H1 (cell line): ENCODE measurements at regions not wholly inside any gene's neighbourhood (a gene's known extent, or its start where the extent isn't known, plus 50 kb on each side); places are given as distances from the start of the nearest gene placed in this dataset.

Source experiments
- CTCF ChIA-PET: fragments of 300-600 bp; sonication (Branson Sonifier 250); formaldehyde crosslinking; loops from one replicate; lab custom pipeline; 2021; ENCODE audit not compliant: partially characterized antibody; lab: Charles Lee
- POLR2A ChIA-PET: fragments of 300-600 bp; sonication (Branson Sonifier 250); formaldehyde crosslinking; loops from one replicate; lab custom pipeline; 2021; ENCODE audit warnings: inconsistent platforms; ENCODE audit not compliant: partially characterized antibody; lab: Charles Lee
- DNase-seq, 2 experiments: peaks; one replicate each; pipeline versions ENCODE4 v3.0.0 to v3.0.0-alpha.2; 2010 to 2022; ENCODE audit warnings: low spot score in 2 of 2, low read depth in 1 of 2, mixed read lengths in 1 of 2
- FAIRE-seq: peaks from 2 replicates; lab custom pipeline; 2011; peaks lifted over from hg19 to GRCh38; lab: Jason Lieb, UNC
- H2AFZ ChIP-seq: 2 replicates; pipeline ENCODE4 v1.8.1; 2012; ENCODE audit warnings: low read length, inconsistent platforms
- H2AK5ac ChIP-seq: 2 replicates; pipeline ENCODE4 v1.6.1; 2013; ENCODE audit warnings: low read depth, low read length
- H2BK120ac ChIP-seq: replicated peaks from 2 replicates; pipeline ENCODE3; 2013; ENCODE audit warnings: low read depth, low read length, inconsistent platforms
- H2BK12ac ChIP-seq: 2 replicates; pipeline ENCODE4 v1.6.1; 2013; ENCODE audit warnings: low read depth, low read length
- H2BK15ac ChIP-seq: 2 replicates; pipeline ENCODE4 v1.6.1; 2013; ENCODE audit warnings: low read length
- H2BK20ac ChIP-seq: 2 replicates; pipeline ENCODE4 v1.6.1; 2013; ENCODE audit warnings: low read length
- H2BK5ac ChIP-seq: 2 replicates; pipeline ENCODE4 v1.6.1; 2013; ENCODE audit warnings: low read depth, low read length
- H3K14ac ChIP-seq: 2 replicates; pipeline ENCODE4 v1.6.1; 2013; ENCODE audit warnings: inconsistent platforms; ENCODE audit not compliant: insufficient read length
- H3K18ac ChIP-seq: 2 replicates; pipeline ENCODE4 v1.6.1; 2013; ENCODE audit warnings: low read length; ENCODE audit errors: extremely low read depth
- H3K23ac ChIP-seq: 2 replicates; pipeline ENCODE4 v1.6.1; 2013; ENCODE audit warnings: inconsistent platforms; ENCODE audit not compliant: insufficient read length
- H3K23me2 ChIP-seq: 2 replicates; pipeline ENCODE4 v1.6.1; 2013; ENCODE audit warnings: low read depth, low read length
- H3K27ac ChIP-seq: 2 replicates; pipeline ENCODE4 v1.6.1; 2011; ENCODE audit warnings: low read depth, low read length, inconsistent platforms
- H3K27me3 ChIP-seq, 4 experiments: replicated peaks in 1 of 4; 1 replicate in 1 of 4; 2 replicates in 3 of 4; pipeline versions ENCODE4 v1.6.1 to v1.8.1; 2011 to 2013; ENCODE audit warnings: low read length in 3 of 4, mild to moderate bottlenecking in 3 of 4, inconsistent platforms in 2 of 4, mixed read lengths in 2 of 4, moderate library complexity in 1 of 4; ENCODE audit not compliant: control insufficient read depth in 3 of 4, insufficient read depth in 3 of 4; ENCODE audit errors: extremely low read depth in 1 of 4
- H3K36me3 ChIP-seq, 4 experiments: 2 replicates each; pipeline versions ENCODE4 v1.6.1 to v1.8.1; 2011 to 2013; ENCODE audit warnings: mild to moderate bottlenecking in 4 of 4, low read length in 3 of 4, moderate library complexity in 2 of 4, control low read depth in 1 of 4, inconsistent platforms in 1 of 4; ENCODE audit not compliant: insufficient read depth in 4 of 4, control insufficient read depth in 2 of 4
- H3K4ac ChIP-seq: replicated peaks from 2 replicates; pipeline ENCODE3; 2013; ENCODE audit warnings: low read length, low read depth, mixed read lengths, inconsistent platforms; ENCODE audit not compliant: insufficient read length
- H3K4me1 ChIP-seq, 4 experiments: replicated peaks in 1 of 4; 1 replicate in 1 of 4; 2 replicates in 3 of 4; pipeline versions ENCODE4 v1.6.1 to v1.8.1; 2011 to 2013; ENCODE audit warnings: low read length in 3 of 4, inconsistent platforms in 2 of 4, mixed read lengths in 1 of 4; ENCODE audit not compliant: insufficient read depth in 4 of 4, control insufficient read depth in 3 of 4
- H3K4me2 ChIP-seq, 2 experiments: 2 replicates each; pipeline versions ENCODE4 v1.6.1 to v1.8.1; 2011 to 2013; ENCODE audit warnings: low read depth in 2 of 2, low read length in 2 of 2, control low read depth in 1 of 2, inconsistent platforms in 1 of 2, mild to moderate bottlenecking in 1 of 2; ENCODE audit not compliant: insufficient read depth in 1 of 2
- H3K4me3 ChIP-seq, 4 experiments: fragments of 200-600, 300-600 bp in 1 of 4; sonication (generic), shearing (Covaris generic), sonication (Bioruptor Twin) in 1 of 4; 2 replicates each; pipeline versions ENCODE4 v1.5.1 to v1.8.1; 2011 to 2016; ENCODE audit warnings: low read length in 4 of 4, low read depth in 3 of 4, control low read depth in 2 of 4, inconsistent platforms in 2 of 4, mild to moderate bottlenecking in 2 of 4, mixed read lengths in 1 of 4, moderate library complexity in 1 of 4; ENCODE audit not compliant: insufficient read depth in 2 of 4; ENCODE audit errors: extremely low read depth in 1 of 4
- H3K56ac ChIP-seq: replicated peaks from 2 replicates; pipeline ENCODE3; 2013; ENCODE audit warnings: low read depth, mild to moderate bottlenecking, mixed read lengths, low read length, inconsistent platforms; ENCODE audit not compliant: insufficient read length
- H3K79me1 ChIP-seq: 2 replicates; pipeline ENCODE4 v1.6.1; 2013; ENCODE audit warnings: low read depth, low read length, control low read depth
- H3K79me2 ChIP-seq, 2 experiments: 2 replicates each; pipeline versions ENCODE4 v1.6.1 to v1.8.1; 2012 to 2013; ENCODE audit warnings: low read length in 2 of 2, mild to moderate bottlenecking in 2 of 2, inconsistent platforms in 1 of 2; ENCODE audit not compliant: insufficient read depth in 2 of 2, control insufficient read depth in 1 of 2
- H3K9ac ChIP-seq, 4 experiments: replicated peaks in 1 of 4; 1 replicate in 1 of 4; 2 replicates in 3 of 4; pipeline versions ENCODE4 v1.6.1 to v1.8.1; 2011 to 2013; ENCODE audit warnings: low read depth in 3 of 4, low read length in 3 of 4, control low read depth in 2 of 4, mild to moderate bottlenecking in 2 of 4, moderate library complexity in 2 of 4, inconsistent platforms in 1 of 4; ENCODE audit errors: extremely low read depth in 1 of 4
- H3K9me3 ChIP-seq, 2 experiments: 2 replicates each; pipeline versions ENCODE4 v1.6.1 to v1.8.1; 2012 to 2013; ENCODE audit warnings: mild to moderate bottlenecking in 2 of 2, moderate library complexity in 2 of 2, control low read depth in 1 of 2, inconsistent platforms in 1 of 2, low read depth in 1 of 2, low read length in 1 of 2, mixed read lengths in 1 of 2; ENCODE audit not compliant: insufficient read depth in 2 of 2
- H4K20me1 ChIP-seq, 2 experiments: replicated peaks in 1 of 2; 2 replicates each; pipeline versions ENCODE3 to v1.8.1; 2011 to 2013; ENCODE audit warnings: inconsistent platforms in 2 of 2, low read length in 2 of 2, mild to moderate bottlenecking in 1 of 2; ENCODE audit not compliant: insufficient read depth in 2 of 2, control insufficient read depth in 1 of 2
- H4K5ac ChIP-seq: 2 replicates; pipeline ENCODE4 v1.6.1; 2013; ENCODE audit warnings: low read length, low read depth, mixed read lengths, inconsistent platforms; ENCODE audit not compliant: insufficient read length
- H4K8ac ChIP-seq: 2 replicates; pipeline ENCODE4 v1.8.0; 2013; ENCODE audit warnings: mild to moderate bottlenecking, moderate library complexity, low read length, inconsistent platforms; ENCODE audit not compliant: insufficient read depth; ENCODE audit errors: extremely low read depth
- H4K91ac ChIP-seq: replicated peaks from 2 replicates; pipeline ENCODE3; 2013; ENCODE audit warnings: low read length, mixed read lengths, inconsistent platforms; ENCODE audit not compliant: insufficient read length
- EGR1 ChIP-seq: IDR thresholded peaks from 2 replicates; pipeline ENCODE4 v1.6.1; 2011; ENCODE audit warnings: low read depth, low read length, borderline replicate concordance
- PHF8 ChIP-seq: fragments of 200-600 bp; sonication (generic); conservative IDR thresholded peaks from 2 replicates; pipeline ENCODE4 v1.7.1; 2012; ENCODE audit warnings: low read depth, mild to moderate bottlenecking, inconsistent platforms, low read length, moderate library complexity
- SAP30 ChIP-seq: fragments of 300-600 bp; sonication (generic); IDR thresholded peaks from 2 replicates; pipeline ENCODE4 v1.7.1; 2012; ENCODE audit warnings: low read length, moderate library complexity, mild to moderate bottlenecking, inconsistent platforms; ENCODE audit not compliant: insufficient read depth, insufficient replicate concordance
- SIRT6 ChIP-seq: IDR thresholded peaks from one replicate; pipeline ENCODE4 v1.7.1; 2012; ENCODE audit warnings: low read length, inconsistent platforms
- YY1 ChIP-seq: IDR thresholded peaks from 2 replicates; pipeline ENCODE4 v1.6.1; 2011; ENCODE audit warnings: low read depth, mild to moderate bottlenecking, low read length
- ZNF274 ChIP-seq: IDR thresholded peaks from 2 replicates; pipeline ENCODE4 v1.7.0; 2012; ENCODE audit warnings: low read length, borderline replicate concordance; ENCODE audit errors: extremely low read depth
- WGBS, 2 experiments: shearing (Covaris generic) in 1 of 2; methylation state at CpG; one replicate each; pipeline versions ENCODE4 v1.1.6 to v1.1.7; 2013 to 2015; ENCODE audit warnings: low lambda C conversion rate in 2 of 2, mixed read lengths in 2 of 2, inconsistent platforms in 1 of 2, low coverage in 1 of 2, missing lambda C conversion rate in 1 of 2; ENCODE audit not compliant: insufficient replicate concordance in 2 of 2, insufficient coverage in 1 of 2, insufficient read length in 1 of 2; ENCODE audit errors: extremely low coverage in 1 of 2, missing lambda C conversion rate in 1 of 2; 5-methylcytosine and 5-hydroxymethylcytosine counted together

DNA sequence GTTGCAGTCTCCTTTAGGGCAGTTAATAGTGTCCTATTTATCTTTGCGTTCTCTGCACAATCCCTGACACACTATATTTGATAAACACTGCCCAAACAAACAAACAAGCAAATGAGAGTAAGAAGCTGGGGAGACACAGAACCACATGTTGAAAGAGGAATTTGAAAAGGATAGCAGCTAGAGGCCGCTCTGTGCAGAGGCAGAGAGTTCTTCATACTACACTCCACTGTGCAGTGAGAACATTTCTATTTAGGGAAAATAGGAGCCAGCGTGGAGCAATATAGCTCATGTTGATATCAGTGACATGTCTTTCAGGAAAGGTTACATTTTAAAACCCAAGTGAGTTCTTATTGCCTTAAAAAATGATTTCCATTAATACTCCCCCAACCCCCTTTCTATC is 140.3 kb upstream of the SEL1L start:
- Histone ChIP-seq H2BK15ac (no peak overlapping the region), H3K36me3 (peaks cover 0 to under 1% (median 0%) of the 10 kb centered on the region in 4 experiments; a peak in 1 of 8 replicates), H3K9ac (no peak overlapping the region), H4K5ac (no peak overlapping the region), H3K79me1 (no peaks in the 10 kb centered on the region), H3K4me2 (no peak overlapping the region), H3K14ac (no peak overlapping the region), H3K56ac (no peak overlapping the region), H3K27me3 (peaks cover 4 to 29% (median 14%) of the 10 kb centered on the region in 4 experiments), H2BK5ac (no peak overlapping the region), H3K4ac (no peak overlapping the region), H3K23me2 (peaks cover 2% of the 10 kb centered on the region; the same call in 1 of the 2 replicates), H3K18ac (no peak overlapping the region), H2AK5ac (no peak overlapping the region), H2BK20ac (no peak overlapping the region), H2BK120ac (no peak overlapping the region), H3K9me3 (peaks cover 0 to 2% of the 10 kb centered on the region in 2 experiments; a peak in 2 of 4 replicates), H4K91ac (no peak overlapping the region), H3K4me3 (no peak overlapping the region), H3K4me1 (no peaks in the 10 kb centered on the region), H3K23ac (no peak overlapping the region), H2AFZ (no peak overlapping the region), H3K79me2 (no peaks in the 10 kb centered on the region), H4K20me1 (no peaks in the 10 kb centered on the region), H4K8ac (no peak overlapping the region), H2BK12ac (no peak overlapping the region), H3K27ac (no peak overlapping the region)
- no peak for TF ChIP-seq PHF8
- TF ChIP-seq YY1, result no peak
- TF ChIP-seq EGR1, result no peak
- no peak for TF ChIP-seq SIRT6
- TF ChIP-seq ZNF274, result no peak
- no peak for TF ChIP-seq SAP30
- WGBS, 2 experiments, result 90% methylated on average over 3 of the region's 3 CpGs; no CpG with 5 or more reads in 1 of the 2 experiments
- FAIRE-seq, result no peak
- ChIA-PET CTCF (interaction anchor here (0.9 to 2.0 kb wide), 5 partner anchors 16 to 80 kb away, joined by 3 to 7 read pairs (median 4); no protein-coding TSS in a partner anchor), POLR2A (no interaction called here)
- DNase-seq, result no peak
